Adrenal gland (tissue), 5 donors: ENCODE measurements at regions not wholly inside any gene's neighbourhood (a gene's known extent, or its start where the extent isn't known, plus 50 kb on each side); places are given as distances from the start of the nearest gene placed in this dataset.

Experiments
- CTCF ChIP-seq, 6 experiments: fragments of 450-650 bp in 4 of 6; fragments of 200-600 bp in 2 of 6; sonication (generic) in 1 of 6; IDR thresholded peaks; 1 replicate in 5 of 6; 2 replicates in 1 of 6; pipeline versions ENCODE4 v1.5.1 to v1.8.0; 2016 to 2021; ENCODE audit warnings: antibody characterized with exemption in 6 of 6, mild to moderate bottlenecking in 2 of 6, moderate library complexity in 1 of 6
- POLR2A ChIP-seq, 2 donors: fragments of 450-650 bp; IDR thresholded peaks; one replicate each; pipeline ENCODE4 v1.6.1; 2017; ENCODE audit warnings: antibody characterized with exemption in 2 of 2, mild to moderate bottlenecking in 2 of 2, moderate library complexity in 1 of 2
- donor health status: DM: no; HTN: no; CAD: no.

- no peak for TF ChIP-seq POLR2A (IDR thresholded peaks at IDR 0.05)
- no peak for TF ChIP-seq CTCF (IDR thresholded peaks at IDR 0.05)
Observed at GRCh38 chr2:151070253-151070652, 191.4 kb downstream of the RBM43 start.
